Nephron (organoid): ENCODE measurements at regions not wholly inside any gene's neighbourhood (a gene's known extent, or its start where the extent isn't known, plus 50 kb on each side); places are given as distances from the start of the nearest gene placed in this dataset.
A peak's percentile ranks its signal among the peaks of the same experiment; 100 is the strongest.

Experiments
- H3K27ac Mint-ChIP-seq, 3 experiments: 2 replicates each; pipeline ENCODE4 v1.8.0; 2020; ENCODE audit warnings: mixed read lengths in 3 of 3, mild to moderate bottlenecking in 2 of 3, moderate library complexity in 1 of 3
- H3K27me3 Mint-ChIP-seq: 2 replicates; pipeline ENCODE4 v1.8.0; 2021; ENCODE audit warnings: low read depth, mild to moderate bottlenecking, moderate library complexity, mixed read lengths
- H3K36me3 Mint-ChIP-seq: 2 replicates; pipeline ENCODE4 v1.8.0; 2020; ENCODE audit warnings: low read depth, mixed read lengths
- H3K4me1 Mint-ChIP-seq: 2 replicates; pipeline ENCODE4 v1.8.0; 2020; ENCODE audit warnings: mixed read lengths
- H3K4me3 Mint-ChIP-seq, 3 experiments: 2 replicates each; pipeline ENCODE4 v1.8.0; 2020; ENCODE audit warnings: mild to moderate bottlenecking in 3 of 3, mixed read lengths in 3 of 3, moderate library complexity in 2 of 3
- H3K9me3 Mint-ChIP-seq: 2 replicates; pipeline ENCODE4 v1.8.0; 2020; ENCODE audit warnings: mixed read lengths
- CTCF ChIP-seq, 3 experiments: fragments of 200-600 bp; sonication (generic); IDR thresholded peaks; one replicate each; pipeline ENCODE4 v1.5.0; 2021; ENCODE audit warnings: antibody characterized with exemption in 3 of 3; ENCODE audit not compliant: unreplicated experiment in 3 of 3

- Mint-ChIP-seq H3K36me3 (no peaks in the 10 kb centered on the region), H3K4me3 (no peak overlapping the region), H3K27me3 (no peaks in the 10 kb centered on the region), H3K4me1 (peaks cover 7% of the 10 kb centered on the region), H3K9me3 (no peaks in the 10 kb centered on the region), H3K27ac (no peak overlapping the region)
- no peak for TF ChIP-seq CTCF (IDR thresholded peaks at IDR 0.05; ENCODE audit: unreplicated experiment in 3 of 3)
Measured at GRCh38 chr6:17047889-17048288, 54.0 kb upstream of the STMND1 start.

- H3K9me3 Mint-ChIP-seq, result no peaks in the 10 kb centered on the region
- H3K36me3 Mint-ChIP-seq, result no peaks in the 10 kb centered on the region
- H3K27me3 Mint-ChIP-seq, result no peaks in the 10 kb centered on the region
- no peak overlapping the region for H3K27ac Mint-ChIP-seq
- peaks cover 11% of the 10 kb centered on the region for H3K4me1 Mint-ChIP-seq
- H3K4me3 Mint-ChIP-seq, result no peak overlapping the region
- no peak for TF ChIP-seq CTCF (IDR thresholded peaks at IDR 0.05; ENCODE audit: unreplicated experiment in 3 of 3)
Measured at GRCh38 chr6:17045581-17046322, 56.1 kb upstream of the STMND1 start.

GRCh38 chr6:17043148-17043522 is 58.7 kb upstream of the STMND1 start:
- no peak for TF ChIP-seq CTCF (IDR thresholded peaks at IDR 0.05; ENCODE audit: unreplicated experiment in 3 of 3)
- peaks cover 2% of the 10 kb centered on the region for H3K9me3 Mint-ChIP-seq
- H3K27ac Mint-ChIP-seq, result no peak overlapping the region
- H3K27me3 Mint-ChIP-seq, result no peaks in the 10 kb centered on the region
- peaks cover 11% of the 10 kb centered on the region for H3K4me1 Mint-ChIP-seq
- no peak overlapping the region for H3K4me3 Mint-ChIP-seq
- H3K36me3 Mint-ChIP-seq, result no peaks in the 10 kb centered on the region

- Mint-ChIP-seq H3K4me1 (peaks cover 11% of the 10 kb centered on the region), H3K27ac (peak overlapping the region in 1 of 3 experiments; percentile 46), H3K27me3 (no peaks in the 10 kb centered on the region), H3K36me3 (no peaks in the 10 kb centered on the region), H3K9me3 (peaks cover 2% of the 10 kb centered on the region), H3K4me3 (peak overlapping the region in 2 of 3 experiments; percentile 20)
- no peak for TF ChIP-seq CTCF (IDR thresholded peaks at IDR 0.05; ENCODE audit: unreplicated experiment in 3 of 3)
Measured at GRCh38 chr6:17042422-17043147, 59.3 kb upstream of the STMND1 start.

- peaks cover 2% of the 10 kb centered on the region for H3K9me3 Mint-ChIP-seq
- H3K4me3 Mint-ChIP-seq, result no peak overlapping the region
- H3K27ac Mint-ChIP-seq, result no peak overlapping the region
- TF ChIP-seq CTCF (IDR thresholded peaks at IDR 0.05; ENCODE audit: unreplicated experiment in 3 of 3), result no peak
- no peaks in the 10 kb centered on the region for H3K36me3 Mint-ChIP-seq
- H3K4me1 Mint-ChIP-seq, result peaks cover 19% of the 10 kb centered on the region
- H3K27me3 Mint-ChIP-seq, result peaks cover 4% of the 10 kb centered on the region
Measured at GRCh38 chr6:17039266-17039665, 62.6 kb upstream of the STMND1 start.
